Activated effector memory CD4-positive, alpha-beta T cell treated with anti-CD3 and anti-CD28 coated beads, Interleukin-2, amount 50 U/mL, for 16 hours (primary cell): ENCODE measurements at regions not wholly inside any gene's neighbourhood (a gene's known extent, or its start where the extent isn't known, plus 50 kb on each side); places are given as distances from the start of the nearest gene placed in this dataset.

ENCODE experiments used
- DNase-seq: peaks from one replicate; pipeline ENCODE4 v3.0.0-alpha.2; 2020

DNA sequence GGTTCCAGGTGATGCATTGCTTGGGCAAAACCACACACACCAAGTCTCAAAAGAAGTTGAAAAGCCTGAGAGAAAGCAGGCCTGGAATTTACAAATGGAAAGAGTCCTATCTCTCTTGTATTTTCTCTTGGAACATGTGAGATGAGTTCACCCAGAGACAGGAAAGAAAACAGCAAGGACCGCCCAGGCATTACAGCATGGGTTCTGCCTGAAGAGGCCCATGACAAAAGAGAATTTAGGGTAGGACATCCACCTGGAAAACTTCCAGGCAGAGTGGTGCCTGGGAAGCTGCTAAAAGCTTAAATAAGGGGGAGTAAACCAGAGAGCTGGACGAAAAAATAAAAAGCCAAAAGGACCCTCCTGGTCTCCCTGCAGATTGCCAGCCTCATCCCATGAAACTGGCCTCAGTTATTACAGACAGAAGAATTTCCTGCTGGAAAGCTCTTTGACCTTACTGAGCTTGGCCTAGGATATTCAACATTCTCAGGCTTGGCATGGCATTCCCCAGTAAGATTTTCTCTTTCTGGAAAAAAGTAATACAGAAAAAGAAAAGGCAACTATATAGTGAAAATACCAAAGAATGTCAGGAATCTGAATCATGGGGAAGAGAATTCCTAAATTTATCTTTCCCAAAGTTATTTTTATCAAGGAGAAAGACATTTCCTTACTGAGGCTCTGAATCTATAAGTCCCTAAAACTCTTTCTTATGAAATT, 121.3 kb upstream of the NUDT4 start:
- no peak for DNase-seq

DNA sequence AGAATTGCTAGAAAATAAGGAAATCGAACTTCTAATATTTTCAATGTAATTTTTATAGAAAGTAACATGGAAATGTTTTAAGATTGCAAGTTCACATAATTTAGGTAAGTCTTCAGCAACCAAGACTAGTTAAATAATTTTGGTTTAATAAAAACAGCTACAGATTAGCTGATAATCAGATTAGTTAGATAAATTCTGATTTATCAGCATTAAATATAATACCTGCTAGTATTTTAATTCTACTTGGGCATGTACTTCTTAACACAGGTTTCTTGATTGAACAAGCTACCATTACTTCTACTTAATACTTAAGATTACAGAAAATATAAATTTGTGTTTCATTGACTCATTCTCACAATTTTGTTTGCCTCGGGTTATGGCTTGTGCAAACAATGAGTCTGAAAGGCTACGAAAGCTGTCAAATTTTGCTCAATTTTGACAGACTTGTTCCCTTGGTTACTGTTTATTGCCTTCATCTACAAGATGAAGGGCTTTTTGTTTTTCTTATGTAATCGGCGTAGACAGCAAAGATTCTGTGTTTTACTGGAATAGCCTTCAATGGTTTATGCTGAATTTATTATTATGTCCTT, 116.1 kb upstream of the NUDT4 start:
- no peak for DNase-seq

- DNase-seq, result no peak
These were observed 104.7 kb upstream of the NUDT4 start for GRCh38 chr12:93272997-93273396.

DNA sequence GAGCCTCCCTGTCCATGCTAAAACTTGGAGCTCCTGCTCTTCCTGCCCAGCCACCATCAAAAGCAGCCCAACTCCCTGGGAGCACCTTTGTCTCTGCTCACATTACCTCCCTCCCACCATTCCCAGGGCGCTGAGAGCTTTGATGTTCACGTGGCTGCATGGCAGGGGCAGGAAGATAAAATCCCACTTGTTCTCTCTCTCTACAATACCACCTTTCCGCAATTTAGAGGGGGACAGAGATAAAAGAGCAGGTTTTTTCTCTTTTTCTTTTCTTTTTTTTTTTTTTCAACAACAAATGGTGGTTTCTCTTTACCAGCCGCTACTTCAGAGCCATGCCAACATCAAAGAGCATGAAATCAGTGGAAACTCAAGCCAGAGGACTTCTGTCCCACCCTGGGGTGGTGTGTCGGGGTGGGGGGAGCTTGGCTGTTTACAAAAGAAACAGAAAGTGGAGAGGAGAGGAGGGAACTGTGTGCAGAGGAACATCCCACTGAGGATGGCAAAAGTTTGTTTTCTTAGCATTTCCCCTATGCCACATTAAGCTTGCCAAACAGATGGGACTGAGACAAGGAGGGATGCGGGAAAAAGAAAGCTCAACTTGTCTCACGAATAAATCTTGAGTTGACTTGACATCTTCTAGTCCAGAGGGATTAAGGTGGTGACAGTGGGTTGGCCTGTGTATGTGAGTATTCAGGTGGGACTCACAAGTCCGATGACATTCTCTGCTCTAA, 103.7 kb upstream of the NUDT4 start:
- DNase-seq, result no peak

- no peak for DNase-seq
These were observed 102.8 kb upstream of the NUDT4 start for GRCh38 chr12:93274937-93275336.

GRCh38 chr12:93275589-93275988, 102.1 kb upstream of the NUDT4 start:
- DNase-seq, result no peak

DNA sequence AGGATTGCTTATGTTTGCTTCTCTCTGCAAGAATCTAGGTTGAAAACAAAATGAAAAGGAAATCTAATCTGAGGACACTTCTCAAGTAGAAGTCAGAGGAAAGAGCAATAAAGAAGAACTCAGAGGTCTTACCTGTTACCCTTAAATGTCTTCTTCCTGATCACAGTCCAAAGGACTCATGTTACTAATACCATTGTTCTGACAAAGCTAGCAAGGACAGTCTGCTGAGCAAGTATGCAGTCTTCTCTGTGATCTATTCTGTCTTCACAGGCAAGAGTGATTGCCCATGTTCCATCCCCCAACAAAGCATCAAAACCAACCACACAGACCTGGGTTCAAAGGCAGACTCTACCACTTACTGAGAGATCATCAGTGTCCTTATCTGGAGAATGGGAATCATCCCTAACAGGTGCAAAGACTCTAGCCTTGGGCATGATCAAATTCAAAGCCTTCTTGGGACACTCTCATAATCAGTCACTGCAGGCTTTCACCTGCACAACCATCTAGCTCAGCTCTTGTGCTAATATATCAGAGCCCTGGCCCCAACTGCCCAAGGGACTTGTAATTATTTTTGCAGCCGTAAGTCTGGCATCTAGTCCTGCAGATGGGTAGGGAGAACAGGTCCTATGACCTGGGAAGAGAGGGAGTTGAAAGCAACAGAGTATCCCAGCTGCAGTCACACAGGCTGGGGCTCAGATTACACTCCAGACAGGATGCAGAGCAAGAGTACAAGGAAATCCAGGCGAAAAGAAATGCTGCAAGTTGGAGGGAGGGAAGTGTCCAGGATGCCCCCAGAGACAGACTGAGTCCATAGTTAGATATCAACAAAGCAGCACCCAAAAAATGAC, 97.9 kb upstream of the NUDT4 start:
- DNase-seq, result no peak

DNA sequence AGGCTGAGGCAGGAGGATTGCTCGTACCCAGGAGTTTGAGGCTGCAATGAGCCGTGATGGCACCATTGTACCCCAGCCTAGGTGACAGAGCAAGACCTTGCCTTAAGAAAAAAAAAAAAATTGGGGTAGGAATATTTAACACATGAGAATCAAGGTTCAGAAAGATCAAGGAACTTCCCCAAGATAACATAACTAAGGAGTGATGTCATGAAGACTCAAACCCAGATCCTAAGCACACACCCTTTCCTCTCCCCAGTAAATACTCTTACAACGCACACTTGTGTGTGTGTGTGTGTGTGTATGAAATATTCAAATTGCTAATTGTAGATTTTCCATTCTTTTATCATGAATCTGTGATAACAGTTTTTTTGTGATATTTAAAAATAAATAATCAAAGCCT, 90.6 kb upstream of the NUDT4 start:
- no peak for DNase-seq

GRCh38 chr12:93288626-93289025, 89.1 kb upstream of the NUDT4 start:
- no peak for DNase-seq

DNA sequence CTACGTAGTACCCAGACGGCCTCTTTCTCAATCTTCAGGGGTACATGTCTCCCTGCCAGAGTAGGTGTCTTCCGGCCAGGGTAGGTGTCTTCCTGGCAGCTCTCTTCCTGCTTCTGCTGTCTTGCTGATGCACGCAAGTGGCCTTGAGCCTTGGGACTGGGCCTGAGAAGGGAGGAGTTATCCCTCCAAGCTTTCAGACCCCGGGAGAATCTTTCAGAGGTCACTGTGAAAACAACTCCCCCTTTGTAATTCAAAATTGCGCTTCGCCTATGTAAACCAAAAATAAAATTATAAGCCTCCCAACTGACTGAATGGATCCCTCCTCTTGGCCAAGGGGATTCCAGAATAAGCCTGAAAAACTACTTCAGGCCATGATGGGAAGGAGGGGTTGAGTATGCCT, 87.3 kb upstream of the NUDT4 start:
- DNase-seq, result no peak

- DNase-seq, result no peak
These were observed 85.5 kb upstream of the NUDT4 start for GRCh38 chr12:93292213-93292612.

GRCh38 chr12:93292731-93293566, 84.8 kb upstream of the NUDT4 start:
- no peak for DNase-seq

DNA sequence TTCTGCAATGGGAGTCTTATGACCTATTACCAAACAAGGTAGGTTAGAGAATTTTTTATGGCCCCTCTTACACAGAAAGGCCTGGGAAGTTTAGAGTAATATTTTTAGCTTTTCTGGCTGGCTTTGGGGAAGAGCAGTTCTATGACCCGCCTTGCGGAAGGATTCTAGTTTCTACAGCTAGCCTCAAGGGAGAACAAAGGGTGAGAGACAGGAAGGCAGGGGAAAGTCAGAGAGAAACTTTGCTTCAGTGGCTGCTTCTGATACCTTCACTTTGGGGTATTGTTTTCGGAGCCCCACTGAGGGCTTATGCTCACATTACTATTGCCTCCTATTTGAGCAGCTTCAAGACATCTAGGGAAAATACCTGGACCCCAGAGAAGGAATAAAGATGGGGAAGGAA, 80.7 kb upstream of the NUDT4 start:
- no peak for DNase-seq

DNA sequence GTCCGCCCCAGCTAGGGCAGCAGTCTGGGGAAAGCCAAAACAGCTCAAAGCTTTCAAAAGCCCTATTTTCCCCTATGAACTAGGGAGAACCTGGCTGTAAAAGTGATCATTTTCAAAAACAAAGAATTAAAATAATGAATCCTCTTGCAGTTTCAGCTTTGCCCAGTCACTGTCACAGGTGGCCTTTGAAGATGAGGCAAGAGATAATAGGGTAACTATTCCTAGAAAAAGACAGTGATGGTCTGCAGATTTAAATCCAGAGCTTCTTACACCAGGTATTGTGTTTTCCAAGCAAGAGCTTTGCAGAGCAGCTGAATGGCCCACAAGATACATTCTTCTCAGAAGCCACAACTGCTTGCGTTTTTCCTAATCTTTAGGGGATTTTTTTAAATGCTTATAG, 80.2 kb upstream of the NUDT4 start:
- DNase-seq, result no peak

DNA sequence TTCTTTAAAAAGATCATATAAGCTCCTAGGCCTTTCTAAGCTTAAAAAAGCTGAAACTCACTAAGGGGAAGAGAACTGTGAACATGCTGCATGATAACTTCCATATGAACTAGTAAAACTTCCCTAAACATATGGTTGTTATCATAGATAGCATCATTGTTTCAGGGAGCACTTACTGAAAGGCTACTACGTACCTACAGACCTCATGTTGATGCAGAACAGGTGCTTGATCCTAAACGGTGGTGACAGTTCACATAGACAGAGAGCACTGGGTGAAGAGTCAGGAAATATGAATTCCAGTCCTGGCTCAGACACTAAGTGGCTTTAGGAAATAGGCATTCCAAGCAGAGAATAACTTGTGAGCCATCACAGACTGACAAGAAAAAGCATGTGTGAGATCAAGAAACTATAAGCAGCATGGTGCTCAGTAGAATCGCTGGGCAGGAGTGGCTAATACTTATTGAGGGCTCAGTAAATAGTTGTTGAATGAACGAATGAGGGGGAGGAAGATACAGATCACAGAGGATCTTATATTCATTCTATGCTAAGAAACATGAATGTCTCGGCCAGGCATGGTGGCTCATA, 78.4 kb upstream of the NUDT4 start:
- DNase-seq, result no peak

DNA sequence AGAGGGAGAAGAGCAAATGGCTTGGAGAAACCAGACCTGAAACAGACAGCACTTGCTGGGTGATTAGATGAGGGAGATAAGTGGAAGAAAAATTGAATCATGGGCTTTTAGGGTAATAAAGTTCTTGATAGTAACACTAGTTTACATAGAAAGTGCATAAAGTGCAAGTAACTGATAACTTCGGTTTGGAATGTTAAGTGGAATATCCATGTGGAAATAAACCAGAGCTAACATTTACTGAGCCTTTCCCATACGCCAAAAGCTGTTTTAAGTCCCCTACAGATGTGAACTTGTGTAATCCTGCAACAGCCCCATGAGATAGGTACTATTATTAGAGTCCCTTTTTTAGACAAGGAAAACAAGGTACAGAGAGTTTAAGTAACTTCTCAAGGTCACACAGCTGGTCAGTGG, 77.1 kb upstream of the NUDT4 start:
- no peak for DNase-seq

- DNase-seq, result no peak
These were observed 75.1 kb upstream of the NUDT4 start for GRCh38 chr12:93302331-93303229.

DNA sequence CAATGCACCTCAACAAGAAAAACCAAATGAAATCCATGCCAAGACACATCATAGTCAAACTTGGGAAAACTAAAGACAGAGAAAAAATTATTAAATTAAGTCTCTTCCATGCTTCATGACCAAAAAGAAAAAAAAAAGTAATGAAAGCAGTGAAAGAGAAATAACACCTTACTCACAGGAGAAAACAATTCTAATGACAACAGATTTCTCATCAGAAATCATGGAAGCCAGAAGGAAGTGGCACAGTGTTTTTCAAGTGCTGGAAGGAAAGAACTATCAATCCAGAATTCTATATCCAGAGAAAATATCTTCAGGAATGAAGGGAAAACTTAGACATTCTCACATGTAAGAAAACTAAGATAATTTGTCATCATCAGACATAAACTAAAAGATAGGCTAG, 71.1 kb upstream of the NUDT4 start:
- DNase-seq, result no peak

GRCh38 chr12:93308281-93308680, 69.4 kb upstream of the NUDT4 start:
- DNase-seq, result no peak

GRCh38 chr12:93311827-93312226, 65.9 kb upstream of the NUDT4 start:
- DNase-seq, result no peak

DNA sequence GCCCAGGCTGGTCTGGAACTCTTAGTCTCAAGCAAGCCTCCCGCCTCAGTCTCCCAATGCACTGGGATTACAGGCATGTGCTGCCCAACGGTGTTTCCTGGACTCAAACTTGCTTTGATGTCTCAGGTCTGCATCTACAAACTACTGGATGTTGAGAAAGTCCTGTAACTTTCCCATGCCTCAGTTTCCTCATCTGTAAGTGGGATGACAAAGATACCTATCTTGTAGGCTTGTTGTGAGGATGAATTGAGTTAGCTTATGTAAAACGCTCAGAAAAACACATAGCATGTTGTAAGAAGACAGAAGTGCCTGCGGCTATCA, 63.6 kb upstream of the NUDT4 start:
- DNase-seq, result no peak
